ENCODE measurements at regions not wholly inside any gene's neighbourhood (a gene's known extent, or its start where the extent isn't known, plus 50 kb on each side); places are given as distances from the start of the nearest gene placed in this dataset.
"Not testable (repeated sequence)": the region's sequence is repeated elsewhere in the genome, so short reads cannot be mapped to it uniquely, and the experiment has no call there.

- no peak for DNase-seq
These were observed 54.1 kb downstream of the MAFB start for GRCh38 chr20:40634891-40635290.

GRCh38 chr20:40633123-40633850 is 55.7 kb downstream of the MAFB start:
- no peak for DNase-seq

GRCh38 chr20:40632346-40632976 is 56.6 kb downstream of the MAFB start:
- DNase-seq: no peak

GRCh38 chr20:40631119-40631631 is 57.9 kb downstream of the MAFB start:
- no peak for DNase-seq

- no peak for DNase-seq
These were observed 58.3 kb downstream of the MAFB start for GRCh38 chr20:40630713-40631112.

GRCh38 chr20:40630099-40630498 is 58.9 kb downstream of the MAFB start:
- DNase-seq: no peak

- no peak for DNase-seq
These were observed 60.2 kb downstream of the MAFB start for GRCh38 chr20:40628877-40629276.

GRCh38 chr20:40619053-40619452 is 70.0 kb downstream of the MAFB start:
- not testable (repeated sequence) for DNase-seq

- DNase-seq: no peak
These were observed 71.4 kb downstream of the MAFB start for GRCh38 chr20:40617594-40617993.

GRCh38 chr20:40612837-40613236 is 76.2 kb downstream of the MAFB start:
- no peak for DNase-seq

- no peak for DNase-seq
These were observed 76.8 kb downstream of the MAFB start for GRCh38 chr20:40612247-40612646.

- no peak for DNase-seq
These were observed 78.3 kb downstream of the MAFB start for GRCh38 chr20:40610730-40611129.

- no peak for DNase-seq
These were observed 81.1 kb downstream of the MAFB start for GRCh38 chr20:40607927-40608326.

GRCh38 chr20:40606660-40607059 is 82.4 kb downstream of the MAFB start:
- DNase-seq: no peak

GRCh38 chr20:40606237-40606636 is 82.8 kb downstream of the MAFB start:
- no peak for DNase-seq

GRCh38 chr20:40604416-40604815 is 84.6 kb downstream of the MAFB start:
- DNase-seq: no peak

GRCh38 chr20:40603057-40603651 is 85.9 kb downstream of the MAFB start:
- DNase-seq: no peak

- no peak for DNase-seq
These were observed 86.7 kb downstream of the MAFB start for GRCh38 chr20:40602381-40602780.

- no peak for DNase-seq
These were observed 88.4 kb downstream of the MAFB start for GRCh38 chr20:40600441-40601219.

GRCh38 chr20:40599987-40600386 is 89.0 kb downstream of the MAFB start:
- no peak for DNase-seq

GRCh38 chr20:40592941-40593340 is 96.1 kb downstream of the MAFB start:
- no peak for DNase-seq

- DNase-seq: no peak
These were observed 97.5 kb downstream of the MAFB start for GRCh38 chr20:40591536-40591935.

GRCh38 chr20:40591119-40591518 is 97.9 kb downstream of the MAFB start:
- no peak for DNase-seq

Measured in occipital lobe (tissue), 1 donor.